SK-N-SH (cell line): ENCODE measurements at regions not wholly inside any gene's neighbourhood (a gene's known extent, or its start where the extent isn't known, plus 50 kb on each side); places are given as distances from the start of the nearest gene placed in this dataset.

ENCODE experiments used
- CTCF ChIA-PET: fragments of 300-600, 350-600 bp; formaldehyde crosslinking; extraction: SDS; loops from one replicate; lab custom pipeline; 2021; lab: Yijun Ruan, JAX
- POLR2A ChIA-PET: fragments of 350-600 bp; sonication (Branson Sonifier 250); formaldehyde crosslinking; extraction: SDS; loops from one replicate; lab custom pipeline; 2020; ENCODE audit warnings: antibody characterized with exemption, inconsistent platforms; lab: Yijun Ruan, JAX
- DNase-seq: peaks from one replicate; pipeline ENCODE4 v3.0.0; 2012
- H2AFZ ChIP-seq: fragments of 200-600 bp; sonication (generic); 2 replicates; pipeline ENCODE4 v1.8.1; 2016; ENCODE audit warnings: antibody characterized with exemption, mild to moderate bottlenecking, low read depth
- H3F3A ChIP-seq: fragments of 200-600 bp; sonication (generic); replicated peaks from 2 replicates; pipeline ENCODE3; 2016; ENCODE audit warnings: antibody characterized with exemption, mild to moderate bottlenecking; ENCODE audit not compliant: insufficient read depth
- H3K27ac ChIP-seq, 2 experiments: fragments of 200-500 bp in 1 of 2; fragments of 200-600 bp in 1 of 2; sonication (Bioruptor generic) in 1 of 2; sonication (generic), shearing (Covaris generic) in 1 of 2; 2 replicates each; pipeline versions ENCODE4 v1.5.1 to v1.6.1; 2014 to 2016; ENCODE audit warnings: low read depth in 2 of 2, inconsistent platforms in 1 of 2, low read length in 1 of 2, mild to moderate bottlenecking in 1 of 2, mixed read lengths in 1 of 2
- H3K27me3 ChIP-seq: fragments of 200-600 bp; sonication (generic), shearing (Covaris generic); 2 replicates; pipeline ENCODE4 v1.6.1; 2016; ENCODE audit warnings: mixed run types; ENCODE audit not compliant: insufficient read depth
- H3K36me3 ChIP-seq, 2 experiments: fragments of 200-500 bp in 1 of 2; fragments of 200-600 bp in 1 of 2; sonication (Bioruptor generic) in 1 of 2; sonication (generic) in 1 of 2; replicated peaks in 1 of 2; 2 replicates each; pipeline versions ENCODE3 to v1.5.1; 2014 to 2016; ENCODE audit warnings: low read length in 1 of 2, mild to moderate bottlenecking in 1 of 2; ENCODE audit not compliant: insufficient read depth in 2 of 2, control insufficient read depth in 1 of 2
- H3K4me1 ChIP-seq, 2 experiments: fragments of 200-500 bp in 1 of 2; fragments of 200-600 bp in 1 of 2; sonication (Bioruptor generic) in 1 of 2; sonication (generic), shearing (Covaris generic) in 1 of 2; 2 replicates each; pipeline versions ENCODE4 v1.5.1 to v1.6.1; 2014 to 2016; ENCODE audit warnings: low read depth in 1 of 2, low read length in 1 of 2, mixed run types in 1 of 2; ENCODE audit not compliant: insufficient read depth in 2 of 2, control insufficient read depth in 1 of 2
- H3K4me2 ChIP-seq: fragments of 200-600 bp; sonication (generic), shearing (Covaris generic); 2 replicates; pipeline ENCODE4 v1.6.1; 2017; ENCODE audit warnings: mixed run types
- H3K4me3 ChIP-seq, 2 experiments: fragments of 200-500 bp in 1 of 2; fragments of 200-600 bp in 1 of 2; sonication (Bioruptor generic) in 1 of 2; sonication (generic), shearing (Covaris generic) in 1 of 2; 2 replicates each; pipeline versions ENCODE4 v1.5.1 to v1.8.1; 2014 to 2016; ENCODE audit warnings: low read depth in 2 of 2, inconsistent platforms in 1 of 2, low read length in 1 of 2, mild to moderate bottlenecking in 1 of 2, mixed read lengths in 1 of 2, moderate library complexity in 1 of 2
- H3K79me2 ChIP-seq: fragments of 200-600 bp; sonication (generic); 2 replicates; pipeline ENCODE4 v1.8.1; 2017; ENCODE audit warnings: mild to moderate bottlenecking; ENCODE audit not compliant: insufficient read depth
- H3K9ac ChIP-seq: fragments of 200-600 bp; sonication (generic); 2 replicates; pipeline ENCODE4 v1.6.1; 2017; ENCODE audit warnings: mixed run types
- H3K9me2 ChIP-seq: fragments of 200-600 bp; sonication (generic); 2 replicates; pipeline ENCODE4 v1.6.1; 2017; ENCODE audit warnings: mixed run types
- H3K9me3 ChIP-seq: fragments of 200-600 bp; sonication (generic); 2 replicates; pipeline ENCODE4 v1.6.1; 2017; ENCODE audit warnings: mixed run types, mild to moderate bottlenecking, moderate library complexity
- H4K20me1 ChIP-seq: fragments of 200-600 bp; sonication (generic); 2 replicates; pipeline ENCODE4 v1.6.1; 2017; ENCODE audit warnings: mild to moderate bottlenecking, mixed run types; ENCODE audit not compliant: insufficient read depth
- CHD2 ChIP-seq: fragments of 150-350 bp; IDR thresholded peaks from 2 replicates; pipeline ENCODE4 v1.6.1; 2018; ENCODE audit warnings: low read length; ENCODE audit not compliant: partially characterized antibody
- ELF1 ChIP-seq: IDR thresholded peaks from 2 replicates; pipeline ENCODE4 v1.4.0; 2012
- EZH2phosphoT487 ChIP-seq: fragments of 200-600 bp; sonication (generic); IDR thresholded peaks from 2 replicates; pipeline ENCODE4 v1.6.1; 2017; ENCODE audit warnings: low read depth, mixed run types, mild to moderate bottlenecking, antibody characterized with exemption, moderate library complexity, borderline replicate concordance
- FOXJ3 ChIP-seq: sonication (generic); formaldehyde crosslinking; IDR thresholded peaks from 2 replicates; pipeline ENCODE4 v1.5.1; 2020; ENCODE audit warnings: mild to moderate bottlenecking, missing genetic modification reagents
- GABPA ChIP-seq: IDR thresholded peaks from 2 replicates; pipeline ENCODE4 v1.4.0; 2012; ENCODE audit warnings: low read depth, mild to moderate bottlenecking
- GATA2 ChIP-seq: sonication (generic); formaldehyde crosslinking; IDR thresholded peaks from 2 replicates; pipeline ENCODE4 v1.5.0; 2020; ENCODE audit warnings: mild to moderate bottlenecking, missing genetic modification reagents
- NRF1 ChIP-seq: IDR thresholded peaks from 2 replicates; pipeline ENCODE4 v1.6.1; 2012; ENCODE audit warnings: low read depth, mild to moderate bottlenecking, low read length
- RAD21 ChIP-seq: IDR thresholded peaks from 2 replicates; pipeline ENCODE4 v1.6.1; 2012; ENCODE audit warnings: mild to moderate bottlenecking, low read length
- REST ChIP-seq: IDR thresholded peaks from 2 replicates; pipeline ENCODE4 v1.6.1; 2012; ENCODE audit warnings: mild to moderate bottlenecking, low read depth, low read length, moderate library complexity
- RFX5 ChIP-seq: IDR thresholded peaks from 2 replicates; pipeline ENCODE4 v1.6.1; 2012; ENCODE audit warnings: mild to moderate bottlenecking, improper control_type of control experiment, low read length
- RXRA ChIP-seq: IDR thresholded peaks from 2 replicates; pipeline ENCODE4 v1.4.0; 2012; ENCODE audit warnings: low read depth, mild to moderate bottlenecking, borderline replicate concordance
- SIN3A ChIP-seq: IDR thresholded peaks from 2 replicates; pipeline ENCODE4 v1.6.1; 2012; ENCODE audit warnings: low read depth, mild to moderate bottlenecking, low read length, moderate library complexity, borderline replicate concordance
- SMC3 ChIP-seq: IDR thresholded peaks from 2 replicates; pipeline ENCODE4 v1.6.1; 2012; ENCODE audit warnings: low read depth, low read length, improper control_type of control experiment
- TAF1 ChIP-seq: IDR thresholded peaks from 2 replicates; pipeline ENCODE4 v1.6.1; 2012; ENCODE audit warnings: low read depth, mild to moderate bottlenecking, low read length, moderate library complexity, borderline replicate concordance
- TCF12 ChIP-seq: IDR thresholded peaks from 2 replicates; pipeline ENCODE4 v1.4.0; 2012
- TEAD4 ChIP-seq: IDR thresholded peaks from 2 replicates; pipeline ENCODE4 v1.4.0; 2012; ENCODE audit warnings: mild to moderate bottlenecking, borderline replicate concordance; ENCODE audit not compliant: insufficient read depth
- USF2 ChIP-seq: fragments of 150-350 bp; IDR thresholded peaks from 2 replicates; pipeline ENCODE4 v1.6.1; 2017; ENCODE audit warnings: antibody characterized with exemption, low read length, low read depth, borderline replicate concordance
- ZBTB33 ChIP-seq: IDR thresholded peaks from 2 replicates; pipeline ENCODE4 v1.4.0; 2012; ENCODE audit warnings: low read depth, borderline replicate concordance
- WGBS: methylation state at CpG from one replicate; pipeline ENCODE4 v1.1.6; 2017; ENCODE audit warnings: low lambda C conversion rate; 5-methylcytosine and 5-hydroxymethylcytosine counted together

- Histone ChIP-seq H3K4me1 (peaks cover 0 to 4% of the 10 kb centered on the region in 2 experiments; a peak in 1 of 4 replicates), H3K4me2 (no peak overlapping the region), H3K27ac (no peak overlapping the region), H3K9me2 (no peaks in the 10 kb centered on the region), H3K36me3 (no peaks in the 10 kb centered on the region), H3K79me2 (no peaks in the 10 kb centered on the region), H3K4me3 (no peak overlapping the region), H3K9me3 (no peaks in the 10 kb centered on the region), H2AFZ (no peak overlapping the region)
- ChIA-PET POLR2A (no interaction called here), CTCF (no interaction called here)
- no peak for DNase-seq
- WGBS = 49% methylated on average over 3 of the region's 18 CpGs
- TF ChIP-seq ZBTB33 (no peak), FOXJ3 (CRISPR knock-in tag) (no peak), ELF1 (no peak), RFX5 (no peak), REST (no peak), USF2 (no peak), SIN3A (no peak), CHD2 (no peak), TAF1 (no peak), TEAD4 (no peak), RXRA (no peak), EZH2phosphoT487 (no peak), RAD21 (no peak), GABPA (no peak), NRF1 (no peak), GATA2 (CRISPR knock-in tag) (no peak), TCF12 (no peak), SMC3 (no peak)
- TF ChIP-seq, all 33 proteins: peak for 0
- Histone ChIP-seq H3K27me3 (no peaks in the 10 kb centered on the region; the same call in 1 of the 2 replicates), H4K20me1 (no peaks in the 10 kb centered on the region), H3K9ac (no peak overlapping the region), H3F3A (no peaks in the 10 kb centered on the region)
Measured at GRCh38 chr22:49490692-49491091, 337.0 kb downstream of the BRD1 start.
